ENCODE measurements at regions not wholly inside any gene's neighbourhood (a gene's known extent, or its start where the extent isn't known, plus 50 kb on each side); places are given as distances from the start of the nearest gene placed in this dataset.

- FAIRE-seq: no peak
- TF ChIP-seq POLR2AphosphoS5 (IDR thresholded peaks at IDR 0.05; ENCODE audit: low read depth, low read length) (no peak), TAF1 (IDR thresholded peaks at IDR 0.05; ENCODE audit: low read depth, low read length) (no peak)
Observed at GRCh38 chr3:147653367-147653923, 244.3 kb downstream of the ZIC1 start.

GRCh38 chr3:147654827-147655226, 245.7 kb downstream of the ZIC1 start:
- no peak for FAIRE-seq
- DNase-seq (ENCODE audit: insufficient read length, low spot score): no peak
- TF ChIP-seq POLR2A (IDR thresholded peaks at IDR 0.05; ENCODE audit: low read depth, low read length) (no peak), SPI1 (IDR thresholded peaks at IDR 0.05; ENCODE audit: low read depth, low read length) (no peak), PAX5 (IDR thresholded peaks at IDR 0.05; ENCODE audit: insufficient read depth, low read length, severe bottlenecking) (no peak), TAF1 (IDR thresholded peaks at IDR 0.05; ENCODE audit: low read depth, low read length) (no peak), POU2F2 (IDR thresholded peaks at IDR 0.05; ENCODE audit: low read depth, low read length) (no peak), POLR2AphosphoS5 (IDR thresholded peaks at IDR 0.05; ENCODE audit: low read depth, low read length) (no peak)

More at GRCh38 chr3:147653367-147653923, 244.3 kb downstream of the ZIC1 start:
- DNase-seq (ENCODE audit: insufficient read length, low spot score): no peak

DNA sequence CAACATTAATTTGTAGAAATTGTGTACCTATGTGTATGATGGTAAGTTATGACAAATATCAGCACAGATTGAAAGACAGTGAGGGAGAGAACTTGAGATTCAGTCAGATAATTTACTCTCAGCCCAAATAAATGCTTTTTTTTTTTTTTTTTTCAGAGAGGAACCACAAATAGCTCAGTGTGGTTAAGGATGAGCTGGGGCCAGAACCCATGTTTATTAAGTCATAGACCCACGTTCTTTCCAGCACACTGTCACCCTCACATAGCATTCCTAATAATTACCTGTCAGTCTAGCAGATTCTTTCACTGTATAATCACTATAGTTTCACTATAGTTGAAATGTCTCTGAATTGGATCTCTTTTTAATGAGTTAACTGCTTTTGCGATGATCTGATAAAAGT, 246.1 kb downstream of the ZIC1 start:
- TF ChIP-seq POLR2A (IDR thresholded peaks at IDR 0.05; ENCODE audit: low read depth, low read length) (no peak), PAX5 (IDR thresholded peaks at IDR 0.05; ENCODE audit: insufficient read depth, low read length, severe bottlenecking) (no peak), SPI1 (IDR thresholded peaks at IDR 0.05; ENCODE audit: low read depth, low read length) (no peak), POU2F2 (IDR thresholded peaks at IDR 0.05; ENCODE audit: low read depth, low read length) (no peak), POLR2AphosphoS5 (IDR thresholded peaks at IDR 0.05; ENCODE audit: low read depth, low read length) (no peak), TAF1 (IDR thresholded peaks at IDR 0.05; ENCODE audit: low read depth, low read length) (no peak)
- DNase-seq (ENCODE audit: insufficient read length, low spot score) (no peak), FAIRE-seq (no peak)

DNA sequence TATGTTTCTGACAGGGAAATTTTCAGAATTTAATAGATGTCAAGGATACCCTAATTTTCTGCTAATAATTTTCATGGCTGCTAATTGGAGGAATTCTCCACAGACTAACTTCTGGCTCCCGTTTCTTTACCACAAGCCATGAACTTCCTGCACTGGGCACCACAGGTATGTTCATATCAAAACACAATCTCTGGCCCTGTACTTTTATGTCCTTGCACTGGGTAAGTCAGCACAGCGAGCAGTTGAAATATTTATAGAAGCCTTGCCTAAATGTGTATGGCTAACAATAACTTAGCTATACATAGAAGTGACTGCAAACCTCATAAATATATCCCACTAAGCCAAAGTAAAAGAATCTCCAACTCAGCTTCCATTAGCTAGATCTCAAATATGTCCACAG, 246.9 kb downstream of the ZIC1 start:
- TF ChIP-seq PAX5 (IDR thresholded peaks at IDR 0.05; ENCODE audit: insufficient read depth, low read length, severe bottlenecking) (no peak), TAF1 (IDR thresholded peaks at IDR 0.05; ENCODE audit: low read depth, low read length) (no peak), SPI1 (IDR thresholded peaks at IDR 0.05; ENCODE audit: low read depth, low read length) (no peak), POLR2AphosphoS5 (IDR thresholded peaks at IDR 0.05; ENCODE audit: low read depth, low read length) (no peak), POU2F2 (IDR thresholded peaks at IDR 0.05; ENCODE audit: low read depth, low read length) (no peak), POLR2A (IDR thresholded peaks at IDR 0.05; ENCODE audit: low read depth, low read length) (no peak)
- FAIRE-seq: no peak
- DNase-seq (ENCODE audit: insufficient read length, low spot score): no peak

DNA sequence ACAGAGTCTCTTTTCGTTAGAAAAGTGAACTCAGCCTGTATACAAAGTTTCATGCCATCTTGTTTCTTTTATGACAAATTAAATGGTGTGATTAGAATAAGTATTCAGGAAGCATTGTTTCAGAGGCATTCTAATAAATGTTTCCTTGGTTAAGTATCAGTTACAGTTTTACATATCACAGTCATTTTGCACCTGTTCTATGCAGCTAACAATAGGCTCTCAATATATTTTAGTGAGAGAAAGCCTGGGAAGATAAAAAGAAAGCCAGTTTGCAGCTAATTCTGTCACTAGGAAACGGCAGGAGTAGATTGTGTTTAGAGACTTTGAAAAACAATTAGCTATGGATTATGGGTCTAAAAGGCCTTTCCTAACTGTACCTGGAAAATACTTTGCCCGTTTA, 252.8 kb downstream of the ZIC1 start:
- TF ChIP-seq TAF1 (IDR thresholded peaks at IDR 0.05; ENCODE audit: low read depth, low read length) (no peak), POU2F2 (IDR thresholded peaks at IDR 0.05; ENCODE audit: low read depth, low read length) (no peak), SPI1 (IDR thresholded peaks at IDR 0.05; ENCODE audit: low read depth, low read length) (no peak)
- DNase-seq (ENCODE audit: insufficient read length, low spot score) (no peak), FAIRE-seq (no peak)

DNA sequence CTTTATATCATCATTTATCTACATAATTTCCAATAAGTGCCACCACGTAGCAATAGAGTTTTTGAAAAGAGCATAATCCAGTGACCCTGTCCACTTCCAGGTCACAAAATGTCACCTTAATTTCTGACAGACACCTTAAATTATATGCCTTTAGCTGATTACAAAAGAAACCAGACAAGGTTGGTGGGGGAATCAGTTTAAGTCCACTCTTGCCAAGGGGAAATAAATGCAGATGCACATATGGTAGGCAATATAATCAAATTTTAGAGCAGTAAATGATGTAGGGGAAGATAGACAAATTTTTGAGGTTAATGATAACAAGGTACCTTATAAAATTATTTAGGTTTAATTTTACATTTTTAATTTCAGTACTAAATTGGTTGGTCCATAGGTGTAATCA, 253.5 kb downstream of the ZIC1 start:
- DNase-seq (ENCODE audit: insufficient read length, low spot score) (no peak), FAIRE-seq (no peak)
- TF ChIP-seq TAF1 (IDR thresholded peaks at IDR 0.05; ENCODE audit: low read depth, low read length) (no peak), POU2F2 (IDR thresholded peaks at IDR 0.05; ENCODE audit: low read depth, low read length) (no peak), POLR2A (IDR thresholded peaks at IDR 0.05; ENCODE audit: low read depth, low read length) (no peak), PAX5 (IDR thresholded peaks at IDR 0.05; ENCODE audit: insufficient read depth, low read length, severe bottlenecking) (no peak), SPI1 (IDR thresholded peaks at IDR 0.05; ENCODE audit: low read depth, low read length) (no peak), POLR2AphosphoS5 (IDR thresholded peaks at IDR 0.05; ENCODE audit: low read depth, low read length) (no peak)

- FAIRE-seq (no peak), DNase-seq (ENCODE audit: insufficient read length, low spot score) (no peak)
- no peak for TF ChIP-seq POLR2A (IDR thresholded peaks at IDR 0.05; ENCODE audit: low read depth, low read length)
- no peak for TF ChIP-seq POLR2AphosphoS5 (IDR thresholded peaks at IDR 0.05; ENCODE audit: low read depth, low read length)
- no peak for TF ChIP-seq TAF1 (IDR thresholded peaks at IDR 0.05; ENCODE audit: low read depth, low read length)
- TF ChIP-seq SPI1 (IDR thresholded peaks at IDR 0.05; ENCODE audit: low read depth, low read length): no peak
- no peak for TF ChIP-seq PAX5 (IDR thresholded peaks at IDR 0.05; ENCODE audit: insufficient read depth, low read length, severe bottlenecking)
- TF ChIP-seq POU2F2 (IDR thresholded peaks at IDR 0.05; ENCODE audit: low read depth, low read length): no peak
Observed at GRCh38 chr3:147669077-147669476, 259.9 kb downstream of the ZIC1 start.

DNA sequence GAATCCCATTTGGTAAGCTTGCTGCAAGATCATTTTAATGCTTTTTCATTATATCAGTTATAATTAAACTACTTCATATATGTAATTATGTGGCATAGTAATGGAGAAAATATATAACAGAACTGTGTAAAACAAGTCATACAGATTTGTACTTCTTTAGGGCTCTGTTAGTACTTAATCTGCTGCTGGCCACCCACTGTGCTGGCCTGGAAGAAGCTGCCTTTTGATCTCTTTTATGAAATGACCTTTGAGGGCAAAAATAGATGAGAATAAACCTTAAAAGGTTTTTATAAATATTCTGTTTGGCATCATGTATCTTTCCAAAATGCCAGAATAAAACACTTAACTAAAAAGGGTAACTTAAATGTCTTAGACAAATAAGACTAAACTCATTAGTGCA, 262.9 kb downstream of the ZIC1 start:
- no peak for TF ChIP-seq POU2F2 (IDR thresholded peaks at IDR 0.05; ENCODE audit: low read depth, low read length)
- no peak for TF ChIP-seq PAX5 (IDR thresholded peaks at IDR 0.05; ENCODE audit: insufficient read depth, low read length, severe bottlenecking)
- no peak for TF ChIP-seq POLR2AphosphoS5 (IDR thresholded peaks at IDR 0.05; ENCODE audit: low read depth, low read length)
- TF ChIP-seq TAF1 (IDR thresholded peaks at IDR 0.05; ENCODE audit: low read depth, low read length): no peak
- TF ChIP-seq POLR2A (IDR thresholded peaks at IDR 0.05; ENCODE audit: low read depth, low read length): no peak
- no peak for TF ChIP-seq SPI1 (IDR thresholded peaks at IDR 0.05; ENCODE audit: low read depth, low read length)
- no peak for FAIRE-seq
- DNase-seq (ENCODE audit: insufficient read length, low spot score): no peak

GRCh38 chr3:147672436-147672835, 263.3 kb downstream of the ZIC1 start:
- TF ChIP-seq PAX5 (IDR thresholded peaks at IDR 0.05; ENCODE audit: insufficient read depth, low read length, severe bottlenecking) (no peak), POLR2A (IDR thresholded peaks at IDR 0.05; ENCODE audit: low read depth, low read length) (no peak), TAF1 (IDR thresholded peaks at IDR 0.05; ENCODE audit: low read depth, low read length) (no peak), POU2F2 (IDR thresholded peaks at IDR 0.05; ENCODE audit: low read depth, low read length) (no peak), SPI1 (IDR thresholded peaks at IDR 0.05; ENCODE audit: low read depth, low read length) (no peak), POLR2AphosphoS5 (IDR thresholded peaks at IDR 0.05; ENCODE audit: low read depth, low read length) (no peak)
- FAIRE-seq: no peak
- no peak for DNase-seq (ENCODE audit: insufficient read length, low spot score)

DNA sequence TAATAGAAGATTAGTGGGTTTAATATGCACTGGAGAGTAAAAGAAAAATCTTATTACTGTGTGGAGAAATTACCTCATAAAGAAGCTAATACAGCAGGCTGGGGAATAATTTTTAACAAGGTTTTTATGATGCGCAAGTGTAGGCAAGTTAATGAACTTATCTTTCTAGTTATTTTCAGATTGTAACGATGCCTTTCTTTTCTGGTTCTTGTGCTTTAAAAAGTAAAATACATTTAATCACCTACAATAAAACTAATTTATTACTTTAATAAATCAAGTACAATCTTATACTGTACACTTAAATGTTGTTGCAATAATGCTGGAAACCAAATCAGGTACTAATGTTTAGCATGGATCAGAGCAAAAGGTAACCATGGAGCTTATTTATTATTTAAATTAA, 266.6 kb downstream of the ZIC1 start:
- no peak for DNase-seq (ENCODE audit: insufficient read length, low spot score)
- no peak for FAIRE-seq
- no peak for TF ChIP-seq POLR2AphosphoS5 (IDR thresholded peaks at IDR 0.05; ENCODE audit: low read depth, low read length)
- TF ChIP-seq PAX5 (IDR thresholded peaks at IDR 0.05; ENCODE audit: insufficient read depth, low read length, severe bottlenecking): no peak
- no peak for TF ChIP-seq POLR2A (IDR thresholded peaks at IDR 0.05; ENCODE audit: low read depth, low read length)
- TF ChIP-seq SPI1 (IDR thresholded peaks at IDR 0.05; ENCODE audit: low read depth, low read length): no peak
- no peak for TF ChIP-seq TAF1 (IDR thresholded peaks at IDR 0.05; ENCODE audit: low read depth, low read length)
- TF ChIP-seq POU2F2 (IDR thresholded peaks at IDR 0.05; ENCODE audit: low read depth, low read length): no peak

Data from GM12891 (cell line).